CD14-positive monocyte (primary cell): ENCODE measurements at regions not wholly inside any gene's neighbourhood (a gene's known extent, or its start where the extent isn't known, plus 50 kb on each side); places are given as distances from the start of the nearest gene placed in this dataset.

ENCODE experiments used
- DNase-seq, 3 donors: peaks; one replicate each; pipeline ENCODE4 v3.0.0-alpha.2; 2011 to 2022
- H2AFZ ChIP-seq: 2 replicates; pipeline ENCODE4 v1.6.0; 2012; ENCODE audit warnings: mild to moderate bottlenecking, low read depth, low read length, inconsistent platforms; ENCODE audit not compliant: insufficient read depth, poor library complexity, severe bottlenecking
- H3K27ac ChIP-seq, 2 donors: 1 replicate in 1 of 2; 2 replicates in 1 of 2; pipeline ENCODE4 v1.5.1; 2012 to 2013; ENCODE audit warnings: low read length in 2 of 2, control low read depth in 1 of 2, inconsistent platforms in 1 of 2, low read depth in 1 of 2, mild to moderate bottlenecking in 1 of 2
- H3K27me3 ChIP-seq, 2 donors: one replicate each; pipeline versions ENCODE4 v1.6.0 to v1.6.1; 2011 to 2013; ENCODE audit warnings: low read length in 2 of 2; ENCODE audit not compliant: control insufficient read depth in 2 of 2, insufficient read depth in 2 of 2
- H3K36me3 ChIP-seq, 2 donors: replicated peaks in 1 of 2; 1 replicate in 1 of 2; 2 replicates in 1 of 2; pipeline versions ENCODE4 v1.5.1 to v1.6.1; 2012 to 2013; ENCODE audit warnings: low read length in 2 of 2, control low read depth in 1 of 2, inconsistent platforms in 1 of 2, mild to moderate bottlenecking in 1 of 2; ENCODE audit not compliant: insufficient read depth in 2 of 2, control insufficient read depth in 1 of 2
- H3K4me1 ChIP-seq, 2 donors: 1 replicate in 1 of 2; 2 replicates in 1 of 2; pipeline versions ENCODE4 v1.5.1 to v1.6.1; 2012 to 2013; ENCODE audit warnings: low read length in 2 of 2, control low read depth in 1 of 2, inconsistent platforms in 1 of 2, mild to moderate bottlenecking in 1 of 2, moderate library complexity in 1 of 2; ENCODE audit not compliant: insufficient read depth in 2 of 2, control insufficient read depth in 1 of 2
- H3K4me2 ChIP-seq: replicated peaks from 2 replicates; pipeline ENCODE3; 2012; ENCODE audit warnings: low read length, moderate library complexity, mild to moderate bottlenecking; ENCODE audit not compliant: poor library complexity, severe bottlenecking; ENCODE audit errors: extremely low read depth
- H3K4me3 ChIP-seq, 3 experiments: fragments of 200-600 bp in 1 of 3; sonication (generic) in 1 of 3; replicated peaks in 1 of 3; 1 replicate in 2 of 3; 2 replicates in 1 of 3; pipeline ENCODE4 v1.5.1; 2011 to 2013; ENCODE audit warnings: low read length in 3 of 3, mild to moderate bottlenecking in 3 of 3, control low read depth in 2 of 3, low read depth in 2 of 3, inconsistent platforms in 1 of 3, moderate library complexity in 1 of 3
- H3K79me2 ChIP-seq: 2 replicates; pipeline ENCODE4 v1.6.0; 2012; ENCODE audit warnings: mild to moderate bottlenecking, control low read depth, inconsistent platforms, low read length, moderate library complexity; ENCODE audit not compliant: insufficient read depth
- H3K9ac ChIP-seq: 2 replicates; pipeline ENCODE4 v1.6.0; 2017; ENCODE audit warnings: low read length, mild to moderate bottlenecking; ENCODE audit not compliant: insufficient read depth, poor library complexity, severe bottlenecking
- H3K9me3 ChIP-seq, 2 donors: replicated peaks in 1 of 2; 1 replicate in 1 of 2; 2 replicates in 1 of 2; pipeline versions ENCODE4 v1.5.1 to v1.6.1; 2012 to 2013; ENCODE audit warnings: low read length in 2 of 2, control low read depth in 1 of 2; ENCODE audit not compliant: control insufficient read depth in 1 of 2, insufficient read depth in 1 of 2
- H4K20me1 ChIP-seq: 2 replicates; pipeline ENCODE4 v1.6.0; 2012; ENCODE audit warnings: mild to moderate bottlenecking, low read length, control low read depth, moderate library complexity; ENCODE audit not compliant: insufficient read depth
- H3K27ac Mint-ChIP-seq, 7 donors: one replicate each; pipeline ENCODE4 v1.8.0; 2020; ENCODE audit warnings: mild to moderate bottlenecking in 7 of 7, mixed read lengths in 7 of 7, moderate library complexity in 6 of 7, inconsistent platforms in 2 of 7
- H3K27me3 Mint-ChIP-seq, 3 donors: one replicate each; pipeline ENCODE4 v1.8.0; 2021 to 2022; ENCODE audit warnings: low read depth in 3 of 3, mild to moderate bottlenecking in 3 of 3, mixed read lengths in 3 of 3, moderate library complexity in 3 of 3, inconsistent platforms in 1 of 3
- H3K36me3 Mint-ChIP-seq, 2 donors: one replicate each; pipeline ENCODE4 v1.8.0; 2020; ENCODE audit warnings: mixed read lengths in 2 of 2, inconsistent platforms in 1 of 2, mild to moderate bottlenecking in 1 of 2
- H3K4me1 Mint-ChIP-seq: one replicate; pipeline ENCODE4 v1.8.0; 2020; ENCODE audit warnings: mild to moderate bottlenecking, mixed read lengths
- H3K4me3 Mint-ChIP-seq, 2 donors: one replicate each; pipeline ENCODE4 v1.8.0; 2020; ENCODE audit warnings: mild to moderate bottlenecking in 2 of 2, mixed read lengths in 2 of 2, moderate library complexity in 1 of 2
- H3K9me3 Mint-ChIP-seq, 7 donors: one replicate each; pipeline ENCODE4 v1.8.0; 2020 to 2022; ENCODE audit warnings: mixed read lengths in 7 of 7, mild to moderate bottlenecking in 6 of 7, moderate library complexity in 6 of 7, inconsistent platforms in 2 of 7
- CTCF ChIP-seq: fragments of 200-600 bp; IDR thresholded peaks from one replicate; pipeline ENCODE4 v1.8.0; 2022; ENCODE audit warnings: antibody characterized with exemption, mild to moderate bottlenecking
- WGBS: methylation state at CpG from one replicate; pipeline ENCODE4 v1.1.5; 2013; ENCODE audit warnings: missing lambda C conversion rate; ENCODE audit not compliant: insufficient coverage; 5-methylcytosine and 5-hydroxymethylcytosine counted together
- intact Hi-C, 2 donors: fragments of 100-400 bp; cut with micrococcal nuclease; formaldehyde crosslinking; loops; one replicate each; pipeline versions ENCODE4 v1.15.0 to v1.15.1; 2023

- no peak overlapping the region for H3K27ac Mint-ChIP-seq
- Histone ChIP-seq H3K79me2 (no peaks in the 10 kb centered on the region), H3K27me3 (no peaks in the 10 kb centered on the region), H3K4me1 (no peaks in the 10 kb centered on the region), H3K36me3 (no peaks in the 10 kb centered on the region), H3K4me2 (no peak overlapping the region), H3K27ac (no peak overlapping the region), H3K9me3 (peaks cover 0 to 4% of the 10 kb centered on the region in 2 donors), H3K9ac (no peak overlapping the region), H4K20me1 (no peaks in the 10 kb centered on the region), H2AFZ (no peak overlapping the region), H3K4me3 (no peak overlapping the region)
- DNase-seq = no peak
- TF ChIP-seq CTCF = no peak
- H3K4me3 Mint-ChIP-seq = no peak overlapping the region
- H3K36me3 Mint-ChIP-seq = no peaks in the 10 kb centered on the region
- H3K9me3 Mint-ChIP-seq = peaks cover 0 to 8% (median 0%) of the 10 kb centered on the region in 7 donors
- intact Hi-C loops = no loop called here
- H3K27me3 Mint-ChIP-seq = peaks cover 2 to 3% (median 3%) of the 10 kb centered on the region in 3 donors
- H3K4me1 Mint-ChIP-seq = no peaks in the 10 kb centered on the region
- WGBS = 83% methylated on average over 10 of the region's 17 CpGs
These were observed 60.9 kb upstream of the AGAP1 start for GRCh38 chr2:235432741-235433520.

GRCh38 chr2:235433860-235434259 lies 60.0 kb upstream of the AGAP1 start:
- no peak for DNase-seq
- Histone ChIP-seq H3K4me3 (no peak overlapping the region), H3K27me3 (no peaks in the 10 kb centered on the region), H3K4me1 (no peaks in the 10 kb centered on the region), H3K9ac (no peak overlapping the region), H3K4me2 (no peak overlapping the region), H3K79me2 (no peaks in the 10 kb centered on the region), H4K20me1 (no peaks in the 10 kb centered on the region), H3K27ac (no peak overlapping the region), H3K9me3 (peaks cover 0 to under 1% of the 10 kb centered on the region in 2 donors), H2AFZ (no peak overlapping the region), H3K36me3 (no peaks in the 10 kb centered on the region)
- 8% methylated on average over 3 of the region's 4 CpGs for WGBS
- peaks cover 2 to 3% (median 3%) of the 10 kb centered on the region in 3 donors for H3K27me3 Mint-ChIP-seq
- H3K4me3 Mint-ChIP-seq = no peak overlapping the region
- no peaks in the 10 kb centered on the region for H3K4me1 Mint-ChIP-seq
- peaks cover 0 to 5% (median 0%) of the 10 kb centered on the region in 7 donors for H3K9me3 Mint-ChIP-seq
- intact Hi-C loops = no loop called here
- no peak overlapping the region for H3K27ac Mint-ChIP-seq
- TF ChIP-seq CTCF = no peak
- H3K36me3 Mint-ChIP-seq = no peaks in the 10 kb centered on the region
